HG03095 (cell line): ENCODE measurements at regions not wholly inside any gene's neighbourhood (a gene's known extent, or its start where the extent isn't known, plus 50 kb on each side); places are given as distances from the start of the nearest gene placed in this dataset.
A peak's percentile ranks its signal among the peaks of the same experiment; 100 is the strongest.

ENCODE experiments used
- ATAC-seq: cut with Tn5 transposase; IDR thresholded peaks from one replicate; pipeline ENCODE4 v1.9.1; 2021; ENCODE audit warnings: moderate library complexity; ENCODE audit not compliant: unreplicated experiment

DNA sequence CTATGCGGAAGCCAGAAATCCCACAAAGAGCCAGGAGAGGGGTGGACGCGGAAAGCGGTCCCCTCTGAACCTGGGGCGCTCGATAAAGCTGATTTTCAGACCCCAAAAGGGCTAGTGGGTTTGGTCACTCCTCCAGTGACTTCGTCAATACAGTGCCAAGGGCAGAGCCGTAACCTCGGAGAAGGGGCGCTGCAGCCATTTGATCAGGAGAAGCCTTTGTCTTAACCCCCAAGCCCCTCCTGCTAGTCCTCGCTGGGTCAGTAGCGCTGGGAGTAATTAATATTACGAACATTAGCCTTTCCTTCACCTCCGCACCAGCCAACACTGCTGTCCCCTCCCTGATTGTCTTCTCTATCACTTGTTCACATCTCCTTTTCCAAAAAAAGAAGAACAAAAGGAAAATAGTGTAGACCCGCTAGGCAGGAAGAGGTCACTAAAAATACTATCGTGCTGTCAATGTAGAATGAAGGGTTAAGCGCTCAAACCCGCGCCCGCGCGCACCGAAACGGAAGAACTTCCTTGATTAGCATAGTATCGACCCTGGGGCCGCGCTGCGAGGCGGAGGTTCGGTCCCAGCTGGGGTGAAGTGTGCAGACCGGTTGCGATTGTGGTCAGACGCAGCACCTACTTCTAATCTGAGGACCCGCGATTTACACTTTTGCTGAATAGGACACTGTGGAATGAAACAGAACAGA lies 63.2 kb upstream of the MAPRE2 start:
- ATAC-seq = peak; percentile 39

DNA sequence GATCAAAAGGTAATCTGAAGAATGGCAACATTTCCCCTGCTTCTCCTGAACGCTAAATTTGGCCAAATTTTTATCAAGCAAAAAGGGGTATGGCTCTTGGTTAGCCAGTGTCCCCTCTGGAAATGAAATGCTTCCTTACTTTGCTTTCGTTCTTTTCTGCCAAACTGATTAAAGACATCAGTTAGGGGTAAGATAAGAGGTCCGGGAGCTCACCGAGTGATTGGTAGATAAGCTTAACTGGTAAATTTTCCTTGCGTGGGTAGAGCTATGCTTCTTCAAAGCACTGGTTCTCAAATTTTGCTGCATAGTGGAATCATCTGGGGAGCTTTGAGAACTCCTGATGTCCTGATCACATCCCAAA lies 62.7 kb upstream of the MAPRE2 start:
- ATAC-seq = no peak

DNA sequence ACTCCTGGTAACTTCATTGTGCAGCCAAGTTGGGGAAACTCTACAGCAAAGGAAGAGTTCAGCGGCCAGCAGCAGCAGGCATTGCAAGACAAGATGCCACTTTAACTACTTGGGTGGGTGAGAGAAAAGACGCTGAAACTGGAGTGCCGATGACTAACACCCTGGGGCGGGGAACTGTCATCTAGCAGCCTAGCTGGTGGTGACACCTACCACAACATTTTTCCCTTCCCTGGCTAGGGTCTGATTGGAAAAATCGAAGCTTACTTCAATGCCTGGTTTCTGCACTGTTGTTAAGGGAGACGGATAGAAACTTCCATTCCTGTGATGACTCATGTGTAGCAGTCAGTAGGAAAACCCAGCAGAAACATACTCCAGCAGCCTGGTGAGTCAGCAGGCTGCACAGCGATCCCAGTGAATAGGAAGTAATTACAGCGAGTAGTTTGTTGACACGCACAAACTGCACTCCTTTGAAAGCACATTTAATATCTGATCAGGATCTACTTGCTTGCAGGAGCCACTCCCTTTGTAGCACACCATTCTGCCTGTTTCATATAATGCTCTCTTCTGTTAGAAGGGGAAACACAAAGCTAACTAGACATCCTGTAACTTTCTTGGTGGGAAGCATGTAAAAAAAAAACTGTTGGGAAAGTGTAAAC lies 62.1 kb upstream of the MAPRE2 start:
- peak; percentile 31 for ATAC-seq

DNA sequence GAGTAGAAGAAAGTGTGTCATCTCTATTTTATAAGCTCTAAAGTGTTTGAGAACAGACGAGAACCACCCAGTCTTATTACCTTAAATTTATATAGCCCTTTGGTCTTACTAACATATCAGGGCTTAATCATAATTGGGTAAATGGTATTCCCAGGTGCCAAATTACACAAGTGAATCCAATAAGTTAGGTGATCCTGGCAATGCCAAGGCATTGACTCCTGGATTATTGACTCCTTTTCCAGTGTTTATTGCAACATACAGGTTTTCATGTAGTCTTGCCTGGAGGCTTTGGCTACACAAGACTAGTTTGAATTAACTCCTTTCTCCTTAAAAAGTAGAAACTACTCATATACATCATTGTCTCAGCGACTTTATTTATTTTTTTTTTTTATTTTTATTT lies 59.7 kb upstream of the MAPRE2 start:
- ATAC-seq = no peak

DNA sequence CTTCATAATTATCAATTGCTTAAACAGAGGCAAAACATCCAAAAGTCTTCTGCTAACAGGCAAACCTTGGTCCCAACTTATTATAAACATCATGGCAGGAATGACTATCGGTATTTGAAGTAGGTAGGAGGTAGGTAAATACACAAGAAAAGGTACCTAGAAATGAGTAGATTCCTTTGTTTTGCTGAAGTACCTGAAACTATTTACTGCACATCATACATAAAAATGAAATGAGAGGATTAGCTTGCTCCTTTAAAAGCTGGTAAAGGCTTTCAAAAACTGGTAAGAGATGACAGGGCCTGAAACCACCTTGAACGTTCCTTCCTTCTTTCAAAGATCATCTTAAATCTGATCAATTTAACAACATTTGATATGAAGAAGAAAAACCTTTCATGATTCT lies 55.2 kb upstream of the MAPRE2 start:
- ATAC-seq = no peak

DNA sequence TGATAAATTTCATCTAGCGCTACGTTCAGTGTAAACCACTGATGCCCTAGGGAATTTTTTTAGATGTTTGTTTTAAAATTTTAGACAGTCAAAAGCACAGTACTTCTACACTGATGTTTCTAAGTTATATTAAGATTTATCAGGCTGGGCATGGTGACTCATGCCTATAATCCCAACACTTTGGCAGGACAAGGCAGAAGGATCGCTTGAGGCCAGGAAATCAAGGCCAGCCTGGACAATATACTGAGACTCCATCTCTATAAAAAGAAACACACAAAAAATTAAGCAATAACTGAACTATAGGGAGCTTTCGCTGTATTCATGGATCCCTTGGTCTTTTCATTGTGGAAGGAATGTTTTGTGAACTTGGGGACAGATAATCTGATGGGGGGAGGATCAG lies 50.6 kb upstream of the MAPRE2 start:
- ATAC-seq = no peak

DNA sequence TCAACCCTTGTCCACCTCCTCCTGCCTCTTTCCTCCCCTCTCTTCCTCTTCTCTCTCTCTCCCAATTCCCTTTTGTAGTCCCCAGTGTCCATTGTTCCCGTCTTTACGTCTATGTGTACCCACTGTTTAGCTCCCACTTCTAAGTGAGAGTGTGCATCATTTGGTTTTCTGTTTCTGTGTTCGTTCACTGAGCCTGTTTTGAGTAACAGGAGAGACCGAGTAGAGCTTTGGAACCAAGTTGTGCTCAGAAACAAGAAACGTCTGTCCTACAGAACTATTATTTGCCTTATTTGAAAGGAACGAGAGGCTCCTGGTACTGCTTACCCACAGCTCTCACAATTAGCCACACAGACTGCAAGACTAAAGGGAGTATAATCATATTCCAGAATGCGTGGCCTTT lies 50.1 kb upstream of the MAPRE2 start:
- ATAC-seq = no peak
